ENCODE measurements at regions not wholly inside any gene's neighbourhood (a gene's known extent, or its start where the extent isn't known, plus 50 kb on each side); places are given as distances from the start of the nearest gene placed in this dataset.

DNA sequence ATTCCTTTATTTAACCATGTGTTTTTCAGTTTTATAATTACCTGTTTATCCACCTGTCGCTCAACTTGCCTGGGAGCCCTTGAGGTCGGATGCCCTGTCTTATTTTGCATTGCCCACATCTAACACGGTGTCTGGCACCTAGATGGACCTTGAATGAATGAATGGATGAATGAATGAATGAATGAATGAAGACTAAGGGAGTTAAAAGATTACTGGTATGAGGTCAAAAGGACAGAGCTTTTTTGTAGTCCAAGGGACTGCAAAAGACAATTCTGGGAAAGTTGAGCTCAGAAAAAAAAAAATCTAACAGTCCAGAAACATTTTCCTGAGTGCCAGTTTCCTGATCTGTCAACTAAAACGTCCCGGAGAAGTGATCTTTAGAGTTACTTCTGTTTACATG is 244.6 kb upstream of the MYOCD start:
- DNase-seq (ENCODE audit: low spot score), result no peak
- intact Hi-C loops (cut with DNase I), result no loop called here

GRCh38 chr17:12421646-12422306 is 243.9 kb upstream of the MYOCD start:
- no peak for DNase-seq (ENCODE audit: low spot score)
- intact Hi-C loops (cut with DNase I), result no loop called here

DNA sequence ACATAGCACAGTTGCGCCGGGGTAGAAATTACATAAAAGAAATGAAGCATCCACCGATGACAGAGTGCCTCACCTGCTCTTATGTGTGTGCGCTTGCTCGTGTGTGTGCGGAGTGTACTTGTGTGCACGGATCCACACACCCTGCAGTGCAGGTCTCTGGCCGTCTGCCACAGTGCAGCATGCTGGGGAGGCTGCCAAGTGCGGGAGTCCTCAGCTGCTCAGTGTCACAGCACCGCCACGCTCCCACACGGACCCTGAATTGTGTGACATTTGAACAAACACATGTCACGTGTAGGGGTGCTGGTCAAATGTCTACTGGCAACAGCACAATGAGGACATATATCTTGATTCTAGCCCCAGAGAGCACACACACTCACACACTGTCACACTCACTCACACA is 243.0 kb upstream of the MYOCD start:
- DNase-seq (ENCODE audit: low spot score), result peak; percentile 80
- intact Hi-C loops (cut with DNase I), result no loop called here

DNA sequence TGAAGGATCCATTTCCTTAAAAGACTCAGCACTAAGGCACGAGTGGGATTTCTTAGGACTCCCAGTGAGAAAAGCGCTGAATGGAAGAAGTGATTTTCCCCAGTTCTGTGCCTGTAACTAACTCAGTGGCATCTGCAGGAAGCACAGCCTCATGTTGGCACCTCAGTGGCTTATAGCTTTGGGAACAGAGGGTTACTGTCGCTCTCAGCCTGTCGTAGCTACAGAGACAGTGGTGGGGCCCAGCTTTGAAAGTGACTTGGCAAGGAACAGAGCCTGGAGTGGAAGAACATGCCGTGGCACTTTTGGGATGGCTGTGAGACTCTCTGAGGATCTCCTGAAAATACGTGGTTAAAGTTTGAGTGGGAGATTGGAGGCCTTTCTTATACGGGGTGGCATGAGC is 242.4 kb upstream of the MYOCD start:
- no peak for DNase-seq (ENCODE audit: low spot score)
- intact Hi-C loops (cut with DNase I), result no loop called here

DNA sequence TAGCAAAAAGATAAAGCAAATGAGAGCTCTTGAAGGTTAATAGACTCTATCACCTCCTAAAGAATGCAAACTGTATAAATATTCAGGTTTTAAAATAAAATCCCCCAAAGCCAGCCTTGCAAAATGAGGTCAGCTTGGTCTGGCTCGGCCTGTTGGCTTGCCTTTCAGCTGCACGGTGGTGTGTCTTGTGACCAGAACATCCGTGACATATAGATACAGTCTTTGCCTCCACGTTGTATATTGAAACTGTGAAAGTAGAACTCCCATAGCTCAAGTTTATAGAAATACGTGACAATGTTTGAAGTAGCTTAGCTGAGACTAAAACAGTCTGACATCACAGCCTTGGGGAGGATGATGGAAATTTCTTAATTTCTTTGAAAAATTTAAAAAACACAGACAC is 236.6 kb upstream of the MYOCD start:
- intact Hi-C loops (cut with DNase I), result no loop called here
- DNase-seq (ENCODE audit: low spot score), result no peak

- DNase-seq (ENCODE audit: low spot score), result no peak
- intact Hi-C loops (cut with DNase I), result no loop called here
These were observed 234.5 kb upstream of the MYOCD start for GRCh38 chr17:12431188-12431587.

- intact Hi-C loops (cut with DNase I), result no loop called here
- no peak for DNase-seq (ENCODE audit: low spot score)
These were observed 227.5 kb upstream of the MYOCD start for GRCh38 chr17:12438212-12438611.

GRCh38 chr17:12438813-12439586 is 226.7 kb upstream of the MYOCD start:
- intact Hi-C loops (cut with DNase I), result no loop called here
- DNase-seq (ENCODE audit: low spot score), result no peak

DNA sequence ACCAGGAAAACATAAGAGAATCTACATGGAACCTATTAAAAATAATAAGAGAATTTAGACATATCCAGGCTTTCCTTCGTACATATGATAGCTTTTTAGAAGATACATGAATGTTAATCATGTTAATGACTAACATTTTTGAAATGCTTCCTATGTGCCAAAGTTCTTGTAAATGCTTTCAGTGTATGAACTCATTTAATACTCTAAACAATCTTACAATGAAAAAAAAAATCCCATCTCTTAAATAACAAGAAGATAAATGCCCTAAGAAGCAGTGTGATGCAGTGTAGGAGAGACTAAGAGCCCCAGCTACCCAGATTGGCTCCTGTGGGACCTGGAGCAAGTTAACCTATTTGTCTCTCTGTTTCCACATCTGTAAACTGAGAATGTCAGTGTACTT is 220.4 kb upstream of the MYOCD start:
- DNase-seq (ENCODE audit: low spot score), result no peak
- intact Hi-C loops (cut with DNase I), result no loop called here

- no peak for DNase-seq (ENCODE audit: low spot score)
- intact Hi-C loops (cut with DNase I), result no loop called here
These were observed 208.2 kb upstream of the MYOCD start for GRCh38 chr17:12457493-12457892.

- intact Hi-C loops (cut with DNase I), result no loop called here
- no peak for DNase-seq (ENCODE audit: low spot score)
These were observed 206.0 kb upstream of the MYOCD start for GRCh38 chr17:12459736-12460135.

- DNase-seq (ENCODE audit: low spot score), result no peak
- intact Hi-C loops (cut with DNase I), result no loop called here
These were observed 202.6 kb upstream of the MYOCD start for GRCh38 chr17:12463102-12463501.

GRCh38 chr17:12472252-12473173 is 193.2 kb upstream of the MYOCD start:
- no peak for DNase-seq (ENCODE audit: low spot score)
- intact Hi-C loops (cut with DNase I), result no loop called here

DNA sequence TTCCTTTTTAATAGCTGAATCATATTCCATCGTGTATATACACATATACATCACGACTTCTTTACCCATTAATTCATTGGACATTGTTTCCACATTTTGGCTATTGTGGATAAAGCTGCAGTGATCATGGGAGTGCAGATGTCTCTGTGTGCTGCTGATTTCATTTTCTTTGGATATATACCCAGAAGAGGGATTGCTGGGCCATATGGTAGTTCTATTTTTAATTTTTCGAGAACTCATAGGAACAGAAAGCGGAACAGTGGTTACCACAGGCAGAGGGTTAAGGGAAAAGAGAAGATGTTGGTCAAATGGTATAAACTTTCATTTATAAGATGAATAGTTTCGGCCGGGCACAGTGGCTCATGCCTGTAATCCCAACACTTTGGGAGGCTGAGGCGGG is 187.4 kb upstream of the MYOCD start:
- intact Hi-C loops (cut with DNase I), result no loop called here
- no peak for DNase-seq (ENCODE audit: low spot score)

GRCh38 chr17:12485361-12485906 is 180.3 kb upstream of the MYOCD start:
- DNase-seq (ENCODE audit: low spot score), result no peak
- intact Hi-C loops (cut with DNase I), result no loop called here

- intact Hi-C loops (cut with DNase I), result no loop called here
These were observed 176.4 kb upstream of the MYOCD start for GRCh38 chr17:12489325-12489724.

GRCh38 chr17:12492450-12492849 is 173.2 kb upstream of the MYOCD start:
- intact Hi-C loops (cut with DNase I), result no loop called here
- no peak for DNase-seq (ENCODE audit: low spot score)

More at GRCh38 chr17:12489325-12489724, 176.4 kb upstream of the MYOCD start:
- DNase-seq (ENCODE audit: low spot score), result no peak

DNA sequence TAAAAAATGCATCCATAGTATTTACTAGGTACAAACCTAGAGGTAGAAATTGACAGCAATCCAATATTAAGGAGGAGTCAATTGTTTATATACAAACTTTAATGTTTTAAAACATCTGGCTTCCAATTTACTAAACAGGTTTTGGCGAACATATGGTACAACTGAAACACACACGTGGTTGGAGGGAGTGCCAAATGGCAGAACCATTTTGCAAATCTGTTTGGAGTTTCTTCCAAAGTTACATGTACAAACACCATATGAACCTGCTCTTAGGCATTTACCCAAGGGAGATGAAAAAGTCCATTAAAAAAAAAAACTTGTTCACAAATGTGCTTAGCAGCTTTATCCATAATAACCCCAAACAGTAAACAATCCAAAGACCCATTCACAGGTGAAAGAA is 159.8 kb upstream of the MYOCD start:
- intact Hi-C loops (cut with DNase I), result no loop called here
- DNase-seq (ENCODE audit: low spot score), result no peak

DNA sequence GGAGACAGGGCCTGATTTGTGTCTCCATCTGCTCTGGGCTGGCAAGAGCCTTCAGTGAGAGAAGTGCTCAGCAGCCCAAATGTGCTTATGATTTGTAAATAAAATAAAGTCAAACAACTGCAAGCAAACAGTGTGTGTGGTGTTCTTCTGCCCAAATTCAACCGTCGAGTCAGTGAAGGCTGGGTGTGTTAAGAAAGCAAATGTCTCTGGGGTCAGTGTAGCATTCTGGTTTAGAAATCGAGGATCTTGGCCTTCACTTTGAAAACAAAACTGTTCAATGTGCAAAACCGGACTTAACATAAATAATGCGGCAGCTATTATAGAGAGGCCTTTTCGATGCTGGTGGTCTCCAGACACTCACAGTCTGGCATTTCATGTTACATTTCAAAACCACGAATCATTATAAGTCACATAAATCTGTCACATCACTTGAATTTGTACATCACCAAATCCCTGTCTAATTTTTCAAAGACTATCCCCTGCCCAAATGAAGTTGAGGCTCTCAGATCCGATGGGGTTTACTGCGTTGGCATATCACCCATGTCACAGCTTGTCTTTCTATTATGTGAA is 158.6 kb upstream of the MYOCD start:
- intact Hi-C loops (cut with DNase I), result no loop called here
- no peak for DNase-seq (ENCODE audit: low spot score)

DNA sequence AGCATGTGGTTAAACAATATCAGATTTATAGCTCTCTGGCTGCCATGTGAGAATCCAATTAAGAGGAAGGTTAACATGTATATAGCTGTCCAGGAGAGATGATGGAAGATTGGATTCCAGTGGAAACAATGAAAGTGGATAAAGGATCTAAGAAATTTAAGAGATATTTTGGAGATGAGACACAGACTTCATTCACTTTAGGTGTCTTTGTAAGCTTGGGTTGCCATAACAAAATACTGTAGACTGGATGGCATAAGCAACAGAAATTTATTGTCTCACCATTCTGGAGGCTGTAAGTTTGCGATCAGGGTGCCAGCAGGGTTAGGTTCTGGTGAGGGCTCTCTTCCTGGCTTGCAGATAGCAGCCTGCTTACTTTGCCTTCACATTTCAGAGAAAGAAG is 155.9 kb upstream of the MYOCD start:
- intact Hi-C loops (cut with DNase I), result no loop called here
- no peak for DNase-seq (ENCODE audit: low spot score)

Measured in cardiac septum (tissue), 1 donor.